ENCODE measurements at regions not wholly inside any gene's neighbourhood (a gene's known extent, or its start where the extent isn't known, plus 50 kb on each side); places are given as distances from the start of the nearest gene placed in this dataset.

DNA sequence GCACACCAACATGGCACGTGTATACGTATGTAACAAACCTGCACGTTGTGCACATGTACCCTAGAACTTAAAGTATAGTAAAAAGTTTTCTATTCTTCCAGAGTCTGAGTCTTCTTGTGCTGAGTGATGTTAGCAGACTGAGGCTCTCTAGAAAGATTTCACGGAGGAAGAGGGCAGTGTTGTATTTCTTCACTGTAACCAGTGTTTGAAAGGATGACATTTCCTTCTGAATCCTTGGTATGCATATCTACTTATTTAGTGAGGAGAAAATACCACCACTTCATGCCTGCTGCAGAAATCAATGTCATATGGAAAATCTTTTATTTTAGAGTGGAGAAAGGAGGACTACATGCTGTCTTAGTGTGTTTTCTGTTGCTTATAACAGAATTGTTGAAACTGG lies 357.1 kb downstream of the CCDC85A start (continued):
- TF ChIP-seq CTCF (IDR thresholded peaks at IDR 0.05; ENCODE audit: control extremely low read depth in 1 of 3, insufficient read depth in 1 of 3, low read depth in 1 of 3, low read length in 3 of 3) (no peak), CHD7 (IDR thresholded peaks at IDR 0.05; ENCODE audit: insufficient replicate concordance, low read length) (no peak), POU5F1 (IDR thresholded peaks at IDR 0.05; ENCODE audit: low read depth, low read length) (no peak), SP4 (IDR thresholded peaks at IDR 0.05; ENCODE audit: low read length) (no peak)

All from H1 (cell line).